Breast epithelium (tissue), 3 donors: ENCODE measurements at regions not wholly inside any gene's neighbourhood (a gene's known extent, or its start where the extent isn't known, plus 50 kb on each side); places are given as distances from the start of the nearest gene placed in this dataset.

Experiments used
- POLR2A ChIP-seq: fragments of 450-650 bp; IDR thresholded peaks from one replicate; pipeline ENCODE4 v1.6.1; 2016; ENCODE audit warnings: antibody characterized with exemption, mild to moderate bottlenecking, moderate library complexity
- POLR2AphosphoS5 ChIP-seq, 3 donors: sonication (generic); formaldehyde crosslinking; IDR thresholded peaks; one replicate each; pipeline ENCODE4 v1.6.1; 2017; ENCODE audit warnings: antibody characterized with exemption in 3 of 3
- TF ChIP-seq, protein P1 (sequence below), 3 donors: fragments of 450-650 bp; IDR thresholded peaks; one replicate each; pipeline ENCODE4 v1.5.1; 2016 to 2017; ENCODE audit warnings: antibody characterized with exemption in 3 of 3, mild to moderate bottlenecking in 3 of 3, moderate library complexity in 3 of 3

DNA sequence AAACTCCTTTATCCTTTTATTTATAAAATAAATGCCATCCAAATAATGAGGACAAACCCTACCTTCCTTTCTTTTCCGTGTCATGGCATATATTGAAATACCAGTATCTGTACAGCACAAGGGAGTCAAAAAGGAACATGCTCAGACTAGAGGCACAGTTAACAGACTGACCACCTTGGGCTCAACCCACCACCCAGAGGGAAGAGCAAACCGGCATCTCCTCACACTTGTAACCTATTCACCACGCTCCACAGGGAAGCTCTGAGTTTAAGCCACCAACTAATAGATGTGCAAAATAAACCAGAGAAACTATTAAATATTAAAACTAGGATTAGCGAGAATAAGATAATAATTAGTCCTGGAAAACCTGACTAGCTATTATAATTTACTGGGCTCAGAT, 112.7 kb downstream of the SIPA1L2 start:
- TF ChIP-seq POLR2A (no peak), POLR2AphosphoS5 (IDR thresholded peaks at IDR 0.05) (no peak)
- TF ChIP-seq, protein P1, sequence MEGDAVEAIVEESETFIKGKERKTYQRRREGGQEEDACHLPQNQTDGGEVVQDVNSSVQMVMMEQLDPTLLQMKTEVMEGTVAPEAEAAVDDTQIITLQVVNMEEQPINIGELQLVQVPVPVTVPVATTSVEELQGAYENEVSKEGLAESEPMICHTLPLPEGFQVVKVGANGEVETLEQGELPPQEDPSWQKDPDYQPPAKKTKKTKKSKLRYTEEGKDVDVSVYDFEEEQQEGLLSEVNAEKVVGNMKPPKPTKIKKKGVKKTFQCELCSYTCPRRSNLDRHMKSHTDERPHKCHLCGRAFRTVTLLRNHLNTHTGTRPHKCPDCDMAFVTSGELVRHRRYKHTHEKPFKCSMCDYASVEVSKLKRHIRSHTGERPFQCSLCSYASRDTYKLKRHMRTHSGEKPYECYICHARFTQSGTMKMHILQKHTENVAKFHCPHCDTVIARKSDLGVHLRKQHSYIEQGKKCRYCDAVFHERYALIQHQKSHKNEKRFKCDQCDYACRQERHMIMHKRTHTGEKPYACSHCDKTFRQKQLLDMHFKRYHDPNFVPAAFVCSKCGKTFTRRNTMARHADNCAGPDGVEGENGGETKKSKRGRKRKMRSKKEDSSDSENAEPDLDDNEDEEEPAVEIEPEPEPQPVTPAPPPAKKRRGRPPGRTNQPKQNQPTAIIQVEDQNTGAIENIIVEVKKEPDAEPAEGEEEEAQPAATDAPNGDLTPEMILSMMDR (IDR thresholded peaks at IDR 0.05): no peak
